Choroid plexus epithelial cell (primary cell): ENCODE measurements at regions not wholly inside any gene's neighbourhood (a gene's known extent, or its start where the extent isn't known, plus 50 kb on each side); places are given as distances from the start of the nearest gene placed in this dataset.

Experiments used
- DNase-seq: peaks from one replicate; pipeline ENCODE4 v3.0.0-alpha.2; 2010; ENCODE audit warnings: low read depth
- H3K4me3 ChIP-seq: 2 replicates; pipeline ENCODE4 v1.5.1; 2011; ENCODE audit warnings: low read depth, mild to moderate bottlenecking, control low read depth, low read length, moderate library complexity
- CTCF ChIP-seq: conservative IDR thresholded peaks from 2 replicates; pipeline ENCODE4 v1.5.1; 2011; ENCODE audit warnings: low read depth, mild to moderate bottlenecking, control low read depth, inconsistent platforms, low read length, moderate library complexity

DNA sequence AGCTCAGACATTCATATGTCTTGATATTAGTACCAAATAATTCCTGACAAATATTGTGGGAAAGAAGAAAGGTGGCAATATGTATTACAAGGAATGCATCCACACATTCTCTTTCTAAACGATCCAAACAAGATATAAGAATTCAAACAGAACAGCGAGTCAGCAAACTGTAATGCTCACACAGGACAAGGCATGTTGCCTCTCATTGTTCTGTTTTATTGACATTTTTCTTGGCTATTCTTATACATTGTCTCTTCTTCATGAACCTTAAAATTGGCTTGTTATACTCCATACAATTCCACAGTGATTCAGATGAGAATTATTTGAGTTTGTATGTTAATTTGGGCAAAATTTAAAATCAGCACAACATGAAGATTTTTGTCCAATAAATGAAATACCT lies 189.1 kb downstream of the HS3ST3B1 start:
- no peak for DNase-seq
- H3K4me3 ChIP-seq = no peak overlapping the region
- TF ChIP-seq CTCF = no peak

- no peak for DNase-seq
- no peak overlapping the region for H3K4me3 ChIP-seq
- no peak for TF ChIP-seq CTCF
Observed at GRCh38 chr17:14488958-14489550, 188.2 kb downstream of the HS3ST3B1 start.

DNA sequence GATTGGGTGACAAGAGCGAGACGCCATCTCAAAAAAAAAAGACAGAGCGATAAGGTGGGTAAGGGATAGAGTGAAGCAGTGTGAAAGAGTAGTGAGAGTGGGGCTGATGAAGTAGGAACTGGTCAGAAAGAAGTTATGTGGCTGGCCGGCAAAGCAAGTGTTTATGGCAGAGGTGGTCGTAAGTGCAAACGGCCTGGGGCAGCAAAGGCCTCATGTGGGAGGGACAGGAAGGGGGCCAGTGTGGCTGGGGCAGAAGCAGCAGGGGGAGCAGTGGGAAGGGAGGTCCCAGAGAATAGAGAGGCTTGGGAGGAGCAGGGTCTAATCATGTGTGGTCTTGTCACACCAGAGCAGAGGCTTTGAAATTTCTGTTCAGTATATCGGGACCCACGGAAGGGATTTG lies 186.2 kb downstream of the HS3ST3B1 start:
- DNase-seq = no peak
- no peak overlapping the region for H3K4me3 ChIP-seq
- TF ChIP-seq CTCF = no peak

- no peak for TF ChIP-seq CTCF
- no peak for DNase-seq
- H3K4me3 ChIP-seq = no peak overlapping the region
Observed at GRCh38 chr17:14482715-14483114, 181.8 kb downstream of the HS3ST3B1 start.

GRCh38 chr17:14481664-14482063 lies 180.8 kb downstream of the HS3ST3B1 start:
- no peak for DNase-seq
- no peak for TF ChIP-seq CTCF
- H3K4me3 ChIP-seq = no peak overlapping the region

DNA sequence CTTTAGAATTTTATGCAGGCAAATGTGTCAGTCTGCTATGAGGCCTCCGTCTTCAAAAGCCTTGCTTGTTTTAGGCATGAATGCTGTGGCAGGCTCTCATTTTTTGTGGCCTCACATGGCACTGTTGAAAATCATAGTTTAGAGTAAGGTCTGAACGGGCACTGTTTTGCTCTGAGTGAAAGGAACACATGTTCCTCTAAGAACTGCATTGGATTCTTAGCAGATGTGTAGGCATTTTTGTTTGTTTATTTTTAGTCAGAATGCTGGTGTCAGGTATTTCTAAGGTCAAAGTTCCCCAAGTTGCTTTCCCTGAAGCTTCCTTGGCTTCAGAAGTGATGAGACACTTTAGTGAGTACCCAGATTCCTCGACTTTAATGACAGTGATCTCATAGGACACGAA lies 173.7 kb downstream of the HS3ST3B1 start:
- DNase-seq = no peak
- no peak overlapping the region for H3K4me3 ChIP-seq
- no peak for TF ChIP-seq CTCF

DNA sequence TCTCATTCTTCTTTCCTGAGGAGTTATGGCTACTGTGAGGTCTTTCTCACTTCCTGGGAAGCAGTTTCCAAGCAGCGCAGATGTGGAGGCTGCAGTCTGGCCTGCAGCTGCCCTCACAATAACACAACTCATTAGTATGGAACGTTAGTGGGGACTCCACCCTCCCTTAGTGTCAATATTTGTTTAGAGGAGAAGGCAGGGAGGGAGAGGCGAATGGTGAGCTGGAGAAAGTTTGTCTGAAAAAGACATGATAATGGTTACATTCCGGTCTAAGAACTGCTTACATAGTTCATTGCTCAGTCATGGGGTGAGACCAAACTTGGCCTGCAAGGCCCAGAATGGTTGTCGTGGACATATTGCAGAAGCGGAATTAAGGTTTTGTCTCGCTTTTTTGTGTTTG lies 170.2 kb downstream of the HS3ST3B1 start:
- DNase-seq = peak; percentile 89
- TF ChIP-seq CTCF = no peak
- H3K4me3 ChIP-seq = no peak overlapping the region
